AG09309 (cell line): ENCODE measurements at regions not wholly inside any gene's neighbourhood (a gene's known extent, or its start where the extent isn't known, plus 50 kb on each side); places are given as distances from the start of the nearest gene placed in this dataset.
A peak's percentile ranks its signal among the peaks of the same experiment; 100 is the strongest.
"Not testable (repeated sequence)": the region's sequence is repeated elsewhere in the genome, so short reads cannot be mapped to it uniquely, and the experiment has no call there.

ENCODE experiments used
- DNase-seq: peaks from one replicate; pipeline ENCODE4 v3.0.0-alpha.2; 2010; ENCODE audit warnings: low read depth
- H3K4me3 ChIP-seq: 2 replicates; pipeline ENCODE4 v1.5.1; 2011; ENCODE audit warnings: mild to moderate bottlenecking, low read depth, low read length, moderate library complexity; ENCODE audit not compliant: control insufficient read depth
- CTCF ChIP-seq: IDR thresholded peaks from 2 replicates; pipeline ENCODE4 v1.5.1; 2011; ENCODE audit warnings: mild to moderate bottlenecking, low read depth, low read length, inconsistent platforms; ENCODE audit not compliant: insufficient read depth, control insufficient read depth; ENCODE audit errors: missing control alignments

GRCh38 chr16:22691335-22691734 lies 122.6 kb upstream of the HS3ST2 start:
- no peak overlapping the region for H3K4me3 ChIP-seq
- no peak for TF ChIP-seq CTCF
- no peak for DNase-seq

- no peak overlapping the region for H3K4me3 ChIP-seq
- no peak for DNase-seq
- TF ChIP-seq CTCF, result no peak
Observed at GRCh38 chr16:22692034-22692433, 121.9 kb upstream of the HS3ST2 start.

GRCh38 chr16:22692916-22693637 lies 120.9 kb upstream of the HS3ST2 start:
- TF ChIP-seq CTCF, result no peak
- no peak for DNase-seq
- H3K4me3 ChIP-seq, result no peak overlapping the region

GRCh38 chr16:22693638-22694340 lies 120.2 kb upstream of the HS3ST2 start:
- H3K4me3 ChIP-seq, result no peak overlapping the region
- DNase-seq, result no peak
- no peak for TF ChIP-seq CTCF

GRCh38 chr16:22694887-22695382 lies 119.0 kb upstream of the HS3ST2 start:
- H3K4me3 ChIP-seq, result no peak overlapping the region
- DNase-seq, result peak; percentile 52
- TF ChIP-seq CTCF, result no peak

- DNase-seq, H3K4me3 ChIP-seq: not testable (repeated sequence)
Observed at GRCh38 chr16:22695773-22696172, 118.2 kb upstream of the HS3ST2 start.

GRCh38 chr16:22699356-22699755 lies 114.6 kb upstream of the HS3ST2 start:
- TF ChIP-seq CTCF, result no peak
- H3K4me3 ChIP-seq, result no peak overlapping the region

More at GRCh38 chr16:22699356-22699755, 114.6 kb upstream of the HS3ST2 start:
- no peak for DNase-seq
